HEK293 (cell line): ENCODE measurements at regions not wholly inside any gene's neighbourhood (a gene's known extent, or its start where the extent isn't known, plus 50 kb on each side); places are given as distances from the start of the nearest gene placed in this dataset.

Experiments used
- CTCF ChIA-PET: fragments of 350-600 bp; formaldehyde crosslinking; extraction: SDS; loops from one replicate; lab custom pipeline; 2021; ENCODE audit warnings: antibody characterized with exemption; lab: Yijun Ruan, JAX
- POLR2A ChIA-PET: fragments of 300-600 bp; formaldehyde crosslinking; extraction: SDS; loops from one replicate; lab custom pipeline; 2020; ENCODE audit warnings: antibody characterized with exemption, inconsistent platforms; lab: Yijun Ruan, JAX
- H3K27ac ChIP-seq: fragments of 200-500 bp; sonication (Bioruptor generic); 2 replicates; pipeline ENCODE4 v1.5.1; 2014; ENCODE audit warnings: low read depth, low read length, control low read depth, inconsistent platforms; ENCODE audit errors: extremely low read depth
- H3K36me3 ChIP-seq, 2 experiments: fragments of 200-500 bp in 1 of 2; sonication (Bioruptor generic) in 1 of 2; 1 replicate in 1 of 2; 2 replicates in 1 of 2; pipeline ENCODE4 v1.5.1; 2014 to 2017; ENCODE audit warnings: inconsistent platforms in 2 of 2, low read length in 2 of 2; ENCODE audit not compliant: control insufficient read depth in 2 of 2, insufficient read depth in 1 of 2
- H3K4me1 ChIP-seq: fragments of 200-500 bp; sonication (Bioruptor generic); 2 replicates; pipeline ENCODE4 v1.5.1; 2014; ENCODE audit warnings: mild to moderate bottlenecking, low read length, inconsistent platforms; ENCODE audit not compliant: control insufficient read depth, insufficient read depth
- H3K4me3 ChIP-seq: 2 replicates; pipeline ENCODE4 v1.5.1; 2011; ENCODE audit warnings: low read depth, mild to moderate bottlenecking, control low read depth, low read length, moderate library complexity
- H3K9me3 ChIP-seq: fragments of 200-500 bp; sonication (Bioruptor generic); 2 replicates; pipeline ENCODE4 v1.5.1; 2014; ENCODE audit warnings: low read depth, low read length, inconsistent platforms; ENCODE audit not compliant: control insufficient read depth, insufficient read depth
- FEZF1 ChIP-seq: fragments of 450-650 bp; formaldehyde crosslinking; IDR thresholded peaks from 2 replicates; pipeline ENCODE4 v1.5.1; 2016; ENCODE audit warnings: missing biosample characterization, missing genetic modification characterization
- GLI2 ChIP-seq: fragments of 450-650 bp; formaldehyde crosslinking; IDR thresholded peaks from 2 replicates; pipeline ENCODE4; 2017; ENCODE audit warnings: missing biosample characterization, missing genetic modification characterization, low read depth, borderline replicate concordance
- IKZF3 ChIP-seq: fragments of 450-650 bp; IDR thresholded peaks from 2 replicates; pipeline ENCODE4 v1.5.0; 2018; ENCODE audit warnings: missing biosample characterization, mild to moderate bottlenecking, missing genetic modification characterization, moderate library complexity
- KLF9 ChIP-seq: fragments of 450-650 bp; formaldehyde crosslinking; IDR thresholded peaks from 2 replicates; pipeline ENCODE4 v1.5.1; 2016; ENCODE audit warnings: missing biosample characterization, missing genetic modification characterization, low read depth
- SP3 ChIP-seq: fragments of 450-650 bp; formaldehyde crosslinking; IDR thresholded peaks from 2 replicates; pipeline ENCODE4 v1.5.1; 2016; ENCODE audit warnings: missing biosample characterization, missing genetic modification characterization
- ZEB2 ChIP-seq: fragments of 450-650 bp; formaldehyde crosslinking; IDR thresholded peaks from 2 replicates; pipeline ENCODE4 v1.5.1; 2016; ENCODE audit warnings: missing biosample characterization, missing genetic modification characterization
- ZNF112 ChIP-seq: fragments of 450-650 bp; formaldehyde crosslinking; IDR thresholded peaks from 2 replicates; pipeline ENCODE4 v1.5.0; 2017; ENCODE audit warnings: missing biosample characterization, missing genetic modification characterization
- ZNF140 ChIP-seq: fragments of 450-650 bp; formaldehyde crosslinking; IDR thresholded peaks from 2 replicates; pipeline ENCODE4 v1.5.1; 2016; ENCODE audit warnings: missing biosample characterization, missing genetic modification characterization
- ZNF157 ChIP-seq: fragments of 450-650 bp; formaldehyde crosslinking; IDR thresholded peaks from 2 replicates; pipeline ENCODE4 v1.5.1; 2016; ENCODE audit warnings: missing biosample characterization, missing genetic modification characterization
- ZNF214 ChIP-seq: fragments of 450-650 bp; formaldehyde crosslinking; IDR thresholded peaks from 2 replicates; pipeline ENCODE4 v1.5.1; 2017; ENCODE audit warnings: missing biosample characterization, mild to moderate bottlenecking, missing genetic modification characterization, borderline replicate concordance
- ZNF274 ChIP-seq, 2 experiments: fragments of 200-500 bp in 1 of 2; fragments of 450-650 bp in 1 of 2; sonication (Bioruptor generic) in 1 of 2; formaldehyde crosslinking in 1 of 2; IDR thresholded peaks; 2 replicates each; pipeline versions ENCODE4 v1.5.1 to v1.6.1; 2014 to 2016; ENCODE audit warnings: borderline replicate concordance in 1 of 2, inconsistent platforms in 1 of 2, low read length in 1 of 2, missing biosample characterization in 1 of 2, missing genetic modification characterization in 1 of 2
- ZNF311 ChIP-seq: fragments of 450-650 bp; formaldehyde crosslinking; IDR thresholded peaks from 2 replicates; pipeline ENCODE4 v1.5.1; 2017; ENCODE audit warnings: missing biosample characterization, missing genetic modification characterization, borderline replicate concordance
- ZNF354C ChIP-seq: fragments of 450-650 bp; formaldehyde crosslinking; IDR thresholded peaks from 2 replicates; pipeline ENCODE4 v1.5.1; 2016; ENCODE audit warnings: missing biosample characterization, missing genetic modification characterization, low read depth, borderline replicate concordance
- ZNF423 ChIP-seq: fragments of 450-650 bp; formaldehyde crosslinking; IDR thresholded peaks from 2 replicates; pipeline ENCODE4 v1.5.1; 2016; ENCODE audit warnings: missing biosample characterization, missing genetic modification characterization
- ZNF514 ChIP-seq: fragments of 450-650 bp; formaldehyde crosslinking; IDR thresholded peaks from 2 replicates; pipeline ENCODE4 v1.5.1; 2016; ENCODE audit warnings: missing biosample characterization, missing genetic modification characterization
- ZNF529 ChIP-seq: fragments of 450-650 bp; formaldehyde crosslinking; IDR thresholded peaks from 2 replicates; pipeline ENCODE4 v1.5.1; 2017; ENCODE audit warnings: missing genetic modification characterization, missing biosample characterization; ENCODE audit not compliant: insufficient replicate concordance
- ZNF558 ChIP-seq: fragments of 450-650 bp; formaldehyde crosslinking; IDR thresholded peaks from 2 replicates; pipeline ENCODE4 v1.5.1; 2016; ENCODE audit warnings: missing biosample characterization, missing genetic modification characterization
- ZNF561 ChIP-seq: fragments of 450-650 bp; IDR thresholded peaks from 2 replicates; pipeline ENCODE4 v1.5.1; 2018; ENCODE audit warnings: missing biosample characterization, missing genetic modification characterization, borderline replicate concordance
- ZNF585B ChIP-seq: fragments of 450-650 bp; formaldehyde crosslinking; IDR thresholded peaks from 2 replicates; pipeline ENCODE4 v1.5.1; 2016; ENCODE audit warnings: missing biosample characterization, missing genetic modification characterization
- ZNF677 ChIP-seq: fragments of 450-650 bp; IDR thresholded peaks from 2 replicates; pipeline ENCODE4 v1.5.0; 2018; ENCODE audit warnings: missing biosample characterization, mild to moderate bottlenecking, missing genetic modification characterization, moderate library complexity
- ZNF76 ChIP-seq: fragments of 450-650 bp; formaldehyde crosslinking; IDR thresholded peaks from 2 replicates; pipeline ENCODE4; 2016; ENCODE audit warnings: low read depth, missing biosample characterization, missing genetic modification characterization, borderline replicate concordance
- ZSCAN30 ChIP-seq: fragments of 450-650 bp; IDR thresholded peaks from 2 replicates; pipeline ENCODE4 v1.5.1; 2018; ENCODE audit warnings: missing biosample characterization, mild to moderate bottlenecking, missing genetic modification characterization, moderate library complexity
- TF ChIP-seq, protein P1 (sequence below): fragments of 450-650 bp; formaldehyde crosslinking; IDR thresholded peaks from 2 replicates; pipeline ENCODE4 v1.5.1; 2016; ENCODE audit warnings: missing biosample characterization, missing genetic modification characterization
- TF ChIP-seq, protein P2 (sequence below): fragments of 450-650 bp; formaldehyde crosslinking; IDR thresholded peaks from 2 replicates; pipeline ENCODE4 v1.5.1; 2016; ENCODE audit warnings: missing biosample characterization, missing genetic modification characterization
- TF ChIP-seq, protein P3 (sequence below): fragments of 450-650 bp; formaldehyde crosslinking; IDR thresholded peaks from 2 replicates; pipeline ENCODE4 v1.5.0; 2017; ENCODE audit warnings: missing biosample characterization, missing genetic modification characterization, borderline replicate concordance
- TF ChIP-seq, protein P4 (sequence below): fragments of 450-650 bp; formaldehyde crosslinking; IDR thresholded peaks from 2 replicates; pipeline ENCODE4 v1.5.1; 2017; ENCODE audit warnings: missing biosample characterization, missing genetic modification characterization
- TF ChIP-seq, protein P5 (sequence below): fragments of 450-650 bp; formaldehyde crosslinking; IDR thresholded peaks from 2 replicates; pipeline ENCODE4 v1.5.1; 2016; ENCODE audit warnings: missing biosample characterization, missing genetic modification characterization
- TF ChIP-seq, protein P6 (sequence below): sonication (generic); formaldehyde crosslinking; IDR thresholded peaks from 2 replicates; pipeline ENCODE4 v1.8.1; 2022; ENCODE audit warnings: mild to moderate bottlenecking, moderate library complexity, missing genetic modification reagents

DNA sequence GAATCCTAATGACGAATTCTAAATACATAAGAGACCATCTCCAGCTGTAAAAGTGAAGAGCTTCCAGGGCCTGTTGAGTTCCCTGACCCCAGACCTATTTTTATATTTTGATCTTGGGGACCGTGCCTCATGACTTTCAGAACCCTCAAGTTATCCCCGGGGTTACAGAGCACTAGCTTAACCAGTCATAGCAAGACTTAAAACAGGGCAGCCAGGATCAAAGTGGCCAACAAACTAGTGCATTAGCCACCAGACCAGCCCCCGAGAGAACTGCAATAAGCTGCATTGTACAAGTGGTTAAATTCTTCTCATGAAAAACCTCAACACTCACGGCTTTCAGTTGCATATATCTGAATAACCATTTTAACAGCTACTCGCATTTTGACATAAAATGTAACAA is 183.0 kb downstream of the BARHL2 start:
- TF ChIP-seq ZNF354C (no peak), ZNF157 (tag by site-specific recombination) (no peak), FEZF1 (no peak), ZNF112 (tag by site-specific recombination) (no peak), ZNF214 (no peak), IKZF3 (tag by site-specific recombination) (no peak), ZNF311 (tag by site-specific recombination) (no peak), ZNF529 (tag by site-specific recombination) (no peak), ZEB2 (no peak), SP3 (tag by site-specific recombination) (no peak), ZNF76 (tag by site-specific recombination) (no peak), ZNF514 (tag by site-specific recombination) (no peak), GLI2 (tag by site-specific recombination) (no peak), ZNF423 (tag by site-specific recombination) (no peak), ZNF585B (tag by site-specific recombination) (no peak), ZNF677 (tag by site-specific recombination) (no peak)
- TF ChIP-seq, protein P1, sequence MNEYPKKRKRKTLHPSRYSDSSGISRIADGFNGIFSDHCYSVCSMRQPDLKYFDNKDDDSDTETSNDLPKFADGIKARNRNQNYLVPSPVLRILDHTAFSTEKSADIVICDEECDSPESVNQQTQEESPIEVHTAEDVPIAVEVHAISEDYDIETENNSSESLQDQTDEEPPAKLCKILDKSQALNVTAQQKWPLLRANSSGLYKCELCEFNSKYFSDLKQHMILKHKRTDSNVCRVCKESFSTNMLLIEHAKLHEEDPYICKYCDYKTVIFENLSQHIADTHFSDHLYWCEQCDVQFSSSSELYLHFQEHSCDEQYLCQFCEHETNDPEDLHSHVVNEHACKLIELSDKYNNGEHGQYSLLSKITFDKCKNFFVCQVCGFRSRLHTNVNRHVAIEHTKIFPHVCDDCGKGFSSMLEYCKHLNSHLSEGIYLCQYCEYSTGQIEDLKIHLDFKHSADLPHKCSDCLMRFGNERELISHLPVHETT = no peak
- TF ChIP-seq, protein P2, sequence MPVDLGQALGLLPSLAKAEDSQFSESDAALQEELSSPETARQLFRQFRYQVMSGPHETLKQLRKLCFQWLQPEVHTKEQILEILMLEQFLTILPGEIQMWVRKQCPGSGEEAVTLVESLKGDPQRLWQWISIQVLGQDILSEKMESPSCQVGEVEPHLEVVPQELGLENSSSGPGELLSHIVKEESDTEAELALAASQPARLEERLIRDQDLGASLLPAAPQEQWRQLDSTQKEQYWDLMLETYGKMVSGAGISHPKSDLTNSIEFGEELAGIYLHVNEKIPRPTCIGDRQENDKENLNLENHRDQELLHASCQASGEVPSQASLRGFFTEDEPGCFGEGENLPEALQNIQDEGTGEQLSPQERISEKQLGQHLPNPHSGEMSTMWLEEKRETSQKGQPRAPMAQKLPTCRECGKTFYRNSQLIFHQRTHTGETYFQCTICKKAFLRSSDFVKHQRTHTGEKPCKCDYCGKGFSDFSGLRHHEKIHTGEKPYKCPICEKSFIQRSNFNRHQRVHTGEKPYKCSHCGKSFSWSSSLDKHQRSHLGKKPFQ (tag by site-specific recombination) = no peak
- TF ChIP-seq, protein P3, sequence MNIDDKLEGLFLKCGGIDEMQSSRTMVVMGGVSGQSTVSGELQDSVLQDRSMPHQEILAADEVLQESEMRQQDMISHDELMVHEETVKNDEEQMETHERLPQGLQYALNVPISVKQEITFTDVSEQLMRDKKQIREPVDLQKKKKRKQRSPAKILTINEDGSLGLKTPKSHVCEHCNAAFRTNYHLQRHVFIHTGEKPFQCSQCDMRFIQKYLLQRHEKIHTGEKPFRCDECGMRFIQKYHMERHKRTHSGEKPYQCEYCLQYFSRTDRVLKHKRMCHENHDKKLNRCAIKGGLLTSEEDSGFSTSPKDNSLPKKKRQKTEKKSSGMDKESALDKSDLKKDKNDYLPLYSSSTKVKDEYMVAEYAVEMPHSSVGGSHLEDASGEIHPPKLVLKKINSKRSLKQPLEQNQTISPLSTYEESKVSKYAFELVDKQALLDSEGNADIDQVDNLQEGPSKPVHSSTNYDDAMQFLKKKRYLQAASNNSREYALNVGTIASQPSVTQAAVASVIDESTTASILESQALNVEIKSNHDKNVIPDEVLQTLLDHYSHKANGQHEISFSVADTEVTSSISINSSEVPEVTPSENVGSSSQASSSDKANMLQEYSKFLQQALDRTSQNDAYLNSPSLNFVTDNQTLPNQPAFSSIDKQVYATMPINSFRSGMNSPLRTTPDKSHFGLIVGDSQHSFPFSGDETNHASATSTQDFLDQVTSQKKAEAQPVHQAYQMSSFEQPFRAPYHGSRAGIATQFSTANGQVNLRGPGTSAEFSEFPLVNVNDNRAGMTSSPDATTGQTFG = no peak
- TF ChIP-seq, protein P4, sequence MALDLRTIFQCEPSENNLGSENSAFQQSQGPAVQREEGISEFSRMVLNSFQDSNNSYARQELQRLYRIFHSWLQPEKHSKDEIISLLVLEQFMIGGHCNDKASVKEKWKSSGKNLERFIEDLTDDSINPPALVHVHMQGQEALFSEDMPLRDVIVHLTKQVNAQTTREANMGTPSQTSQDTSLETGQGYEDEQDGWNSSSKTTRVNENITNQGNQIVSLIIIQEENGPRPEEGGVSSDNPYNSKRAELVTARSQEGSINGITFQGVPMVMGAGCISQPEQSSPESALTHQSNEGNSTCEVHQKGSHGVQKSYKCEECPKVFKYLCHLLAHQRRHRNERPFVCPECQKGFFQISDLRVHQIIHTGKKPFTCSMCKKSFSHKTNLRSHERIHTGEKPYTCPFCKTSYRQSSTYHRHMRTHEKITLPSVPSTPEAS = no peak
- ChIA-PET POLR2A (no interaction called here), CTCF (interaction anchor here (0.7 to 0.9 kb wide), 2 partner anchors 401 to 1463 kb away, joined by 3 read pairs; no protein-coding TSS in a partner anchor)
- Histone ChIP-seq H3K4me3 (no peak overlapping the region), H3K36me3 (no peaks in the 10 kb centered on the region), H3K27ac (no peak overlapping the region), H3K9me3 (no peaks in the 10 kb centered on the region), H3K4me1 (no peaks in the 10 kb centered on the region)

DNA sequence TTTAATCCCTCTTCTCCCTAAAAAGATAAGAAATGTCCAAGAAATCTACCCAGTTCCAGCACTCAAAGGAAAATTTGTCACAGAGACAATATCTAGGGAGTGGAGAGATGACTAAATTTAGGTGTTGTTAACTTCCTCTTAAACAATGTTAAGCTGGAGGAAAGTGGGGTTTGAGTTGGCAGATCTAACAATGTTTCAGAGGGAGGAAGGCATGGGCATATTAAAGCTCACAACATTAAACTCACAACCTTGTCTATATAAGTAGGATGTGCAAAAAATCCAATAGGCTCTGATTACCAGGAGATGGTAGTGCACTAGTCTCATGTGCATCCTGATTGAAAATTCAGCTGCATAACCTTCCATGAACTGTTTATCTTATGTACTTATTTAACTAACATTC is 190.1 kb downstream of the BARHL2 start:
- Histone ChIP-seq H3K36me3 (no peaks in the 10 kb centered on the region), H3K4me3 (no peak overlapping the region), H3K4me1 (no peaks in the 10 kb centered on the region), H3K27ac (no peak overlapping the region), H3K9me3 (no peaks in the 10 kb centered on the region)
- CTCF ChIA-PET = no interaction called here
- POLR2A ChIA-PET = no interaction called here
- TF ChIP-seq KLF9 (tag by site-specific recombination) (no peak), ZNF140 (tag by site-specific recombination) (no peak), ZSCAN30 (tag by site-specific recombination) (no peak), ZNF274 (IDR thresholded peaks at IDR 0.05; ENCODE audit: low read length) (no peak), ZNF274 (tag by site-specific recombination; IDR thresholded peaks at IDR 0.05; ENCODE audit: borderline replicate concordance) (no peak), ZNF561 (tag by site-specific recombination) (no peak), ZNF558 (no peak)
- TF ChIP-seq, protein P5, sequence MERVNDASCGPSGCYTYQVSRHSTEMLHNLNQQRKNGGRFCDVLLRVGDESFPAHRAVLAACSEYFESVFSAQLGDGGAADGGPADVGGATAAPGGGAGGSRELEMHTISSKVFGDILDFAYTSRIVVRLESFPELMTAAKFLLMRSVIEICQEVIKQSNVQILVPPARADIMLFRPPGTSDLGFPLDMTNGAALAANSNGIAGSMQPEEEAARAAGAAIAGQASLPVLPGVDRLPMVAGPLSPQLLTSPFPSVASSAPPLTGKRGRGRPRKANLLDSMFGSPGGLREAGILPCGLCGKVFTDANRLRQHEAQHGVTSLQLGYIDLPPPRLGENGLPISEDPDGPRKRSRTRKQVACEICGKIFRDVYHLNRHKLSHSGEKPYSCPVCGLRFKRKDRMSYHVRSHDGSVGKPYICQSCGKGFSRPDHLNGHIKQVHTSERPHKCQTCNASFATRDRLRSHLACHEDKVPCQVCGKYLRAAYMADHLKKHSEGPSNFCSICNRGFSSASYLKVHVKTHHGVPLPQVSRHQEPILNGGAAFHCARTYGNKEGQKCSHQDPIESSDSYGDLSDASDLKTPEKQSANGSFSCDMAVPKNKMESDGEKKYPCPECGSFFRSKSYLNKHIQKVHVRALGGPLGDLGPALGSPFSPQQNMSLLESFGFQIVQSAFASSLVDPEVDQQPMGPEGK (tag by site-specific recombination) = no peak
- TF ChIP-seq, protein P6, sequence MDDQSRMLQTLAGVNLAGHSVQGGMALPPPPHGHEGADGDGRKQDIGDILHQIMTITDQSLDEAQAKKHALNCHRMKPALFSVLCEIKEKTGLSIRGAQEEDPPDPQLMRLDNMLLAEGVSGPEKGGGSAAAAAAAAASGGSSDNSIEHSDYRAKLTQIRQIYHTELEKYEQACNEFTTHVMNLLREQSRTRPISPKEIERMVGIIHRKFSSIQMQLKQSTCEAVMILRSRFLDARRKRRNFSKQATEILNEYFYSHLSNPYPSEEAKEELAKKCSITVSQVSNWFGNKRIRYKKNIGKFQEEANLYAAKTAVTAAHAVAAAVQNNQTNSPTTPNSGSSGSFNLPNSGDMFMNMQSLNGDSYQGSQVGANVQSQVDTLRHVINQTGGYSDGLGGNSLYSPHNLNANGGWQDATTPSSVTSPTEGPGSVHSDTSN (CRISPR knock-in tag) = no peak
